ENCODE measurements at regions not wholly inside any gene's neighbourhood (a gene's known extent, or its start where the extent isn't known, plus 50 kb on each side); places are given as distances from the start of the nearest gene placed in this dataset.
"Not testable (repeated sequence)": the region's sequence is repeated elsewhere in the genome, so short reads cannot be mapped to it uniquely, and the experiment has no call there.

DNA sequence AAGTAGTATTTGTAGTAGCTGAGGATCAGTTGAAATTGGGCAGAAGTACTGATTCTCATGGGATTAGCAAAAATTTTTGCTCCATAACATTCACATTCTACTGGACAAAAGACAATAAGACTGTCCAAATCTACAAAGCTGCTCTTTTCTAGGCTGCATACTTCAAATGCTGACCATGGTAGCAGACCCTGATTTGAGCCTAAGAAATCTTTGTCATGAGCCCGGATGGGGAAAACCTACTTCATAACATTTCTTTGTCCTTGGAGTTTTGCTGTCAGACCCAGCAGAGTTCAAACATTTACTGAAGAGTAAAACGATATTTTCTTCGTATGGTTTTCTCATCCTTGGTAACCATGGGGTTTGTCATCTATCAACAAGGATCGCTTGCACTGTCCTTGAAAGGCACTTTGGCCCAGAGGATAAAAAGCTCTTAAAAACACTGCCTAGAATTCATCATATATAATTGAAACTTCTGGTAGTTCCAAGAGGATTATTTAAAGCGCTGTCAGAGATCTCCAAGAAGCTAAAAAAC is 216.9 kb downstream of the CAVIN4 start:
- no peak for DNase-seq (ENCODE audit: extremely low read depth, low read depth, low spot score)

GRCh38 chr9:100803956-100804355 is 224.6 kb upstream of the PLPPR1 start:
- no peak for DNase-seq (ENCODE audit: extremely low read depth, low read depth, low spot score)

GRCh38 chr9:100811643-100812042 is 216.9 kb upstream of the PLPPR1 start:
- DNase-seq (ENCODE audit: extremely low read depth, low read depth, low spot score): no peak

DNA sequence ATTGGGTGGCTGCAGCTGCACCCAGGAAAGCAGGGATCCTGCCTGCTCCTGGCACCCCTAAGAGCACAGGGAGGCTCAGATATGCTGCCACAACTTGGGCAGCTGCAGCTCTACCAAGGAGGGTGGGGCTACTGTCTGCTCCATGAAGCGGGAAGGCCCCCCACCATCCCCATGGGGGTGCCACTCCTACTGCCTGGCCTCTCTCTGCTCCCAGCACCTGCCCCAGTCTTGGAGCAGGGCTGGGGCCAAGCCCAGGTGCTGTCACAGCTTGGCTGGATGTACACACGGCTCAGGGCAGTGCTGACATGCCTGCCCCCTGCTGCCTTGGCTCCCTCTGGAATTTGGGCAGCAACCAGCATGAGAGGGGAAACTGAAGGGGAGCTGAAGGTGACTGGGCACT is 214.7 kb upstream of the PLPPR1 start:
- DNase-seq (ENCODE audit: extremely low read depth, low read depth, low spot score): no peak

GRCh38 chr9:100819980-100820379 is 208.5 kb upstream of the PLPPR1 start:
- DNase-seq (ENCODE audit: extremely low read depth, low read depth, low spot score): no peak

GRCh38 chr9:100833035-100833434 is 195.5 kb upstream of the PLPPR1 start:
- not testable (repeated sequence) for DNase-seq (ENCODE audit: extremely low read depth, low read depth, low spot score)

- DNase-seq (ENCODE audit: extremely low read depth, low read depth, low spot score): no peak
Observed at GRCh38 chr9:100838857-100839256, 189.7 kb upstream of the PLPPR1 start.

- DNase-seq (ENCODE audit: extremely low read depth, low read depth, low spot score): no peak
Observed at GRCh38 chr9:100848726-100849125, 179.8 kb upstream of the PLPPR1 start.

DNA sequence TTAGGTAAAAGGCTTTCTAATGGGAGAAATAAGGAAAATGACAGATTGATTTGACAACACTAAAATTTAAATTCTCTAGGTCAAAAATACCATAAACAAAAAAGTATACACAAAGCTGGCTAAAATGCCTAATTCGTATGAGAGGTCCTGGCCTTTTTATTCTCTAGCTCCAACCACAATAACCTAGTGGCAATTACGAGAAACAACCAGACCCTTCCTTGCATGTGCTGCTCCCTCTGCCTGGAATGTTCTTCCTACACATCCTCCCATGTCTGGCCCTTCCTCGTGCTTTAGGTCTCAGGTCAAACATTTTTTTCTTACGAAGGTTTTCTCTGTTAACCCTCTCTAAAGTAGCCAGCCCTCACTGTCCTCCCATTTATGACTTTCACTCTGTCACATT is 176.4 kb upstream of the PLPPR1 start:
- no peak for DNase-seq (ENCODE audit: extremely low read depth, low read depth, low spot score)

DNA sequence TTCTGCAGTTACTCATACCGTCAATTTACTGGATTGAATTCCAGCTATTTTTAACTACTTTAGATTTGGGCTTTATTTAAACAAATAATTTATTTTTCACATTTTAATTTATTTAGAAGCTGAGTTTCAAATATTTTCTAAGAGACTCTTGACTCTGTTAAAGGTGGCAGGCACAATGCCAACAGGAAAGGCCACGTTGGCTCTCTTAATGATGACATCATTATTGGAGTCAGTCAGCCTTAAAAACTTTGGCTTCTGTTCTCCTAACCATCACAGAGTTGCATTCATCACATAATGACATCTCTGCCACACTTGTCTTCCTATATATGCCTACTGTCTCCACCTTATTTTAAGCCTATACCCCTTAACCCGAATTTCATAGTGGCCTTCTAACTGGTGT is 172.3 kb upstream of the PLPPR1 start:
- DNase-seq (ENCODE audit: extremely low read depth, low read depth, low spot score): peak; percentile 2

- no peak for DNase-seq (ENCODE audit: extremely low read depth, low read depth, low spot score)
Observed at GRCh38 chr9:100865111-100865510, 163.4 kb upstream of the PLPPR1 start.

DNA sequence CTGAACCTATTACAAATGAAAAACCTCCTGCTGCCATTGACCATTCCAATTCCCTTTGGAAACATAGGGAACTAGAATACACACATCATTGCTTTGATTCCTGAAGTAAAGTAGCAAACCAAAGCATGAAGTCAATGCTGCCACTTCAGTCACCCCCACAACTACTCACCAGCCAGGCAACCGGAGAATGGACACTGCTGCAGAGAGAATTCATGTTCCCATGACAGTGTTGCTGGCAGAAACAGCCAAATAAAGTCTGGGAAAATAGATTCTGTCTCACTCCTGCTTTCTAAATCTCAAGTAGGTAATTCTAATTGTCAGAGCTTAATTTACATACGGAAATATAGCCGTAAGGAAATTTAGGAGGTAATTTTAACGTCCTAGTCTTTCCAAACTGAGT is 162.9 kb upstream of the PLPPR1 start:
- DNase-seq (ENCODE audit: extremely low read depth, low read depth, low spot score): no peak

GRCh38 chr9:100869326-100869725 is 159.2 kb upstream of the PLPPR1 start:
- no peak for DNase-seq (ENCODE audit: extremely low read depth, low read depth, low spot score)

GRCh38 chr9:100879884-100880283 is 148.6 kb upstream of the PLPPR1 start:
- DNase-seq (ENCODE audit: extremely low read depth, low read depth, low spot score): no peak

DNA sequence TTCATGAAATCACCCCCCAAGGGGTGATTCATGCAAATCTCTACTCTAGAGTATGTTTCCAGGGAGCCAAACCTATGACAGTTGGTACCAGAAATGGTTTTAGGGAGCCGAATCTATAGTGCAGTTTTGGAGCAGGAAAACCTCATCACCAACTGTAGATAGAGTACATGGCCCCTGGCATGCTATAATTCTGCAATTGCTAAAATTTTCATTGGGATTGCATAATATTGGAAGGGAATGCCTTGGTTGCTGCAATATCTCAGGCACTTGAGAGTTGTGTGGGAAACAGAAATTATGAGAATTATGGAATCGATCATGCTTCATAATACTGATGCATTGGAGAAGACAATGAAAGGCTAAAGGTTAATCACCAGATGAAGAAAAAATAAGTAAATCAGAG is 148.2 kb upstream of the PLPPR1 start:
- no peak for DNase-seq (ENCODE audit: extremely low read depth, low read depth, low spot score)

DNA sequence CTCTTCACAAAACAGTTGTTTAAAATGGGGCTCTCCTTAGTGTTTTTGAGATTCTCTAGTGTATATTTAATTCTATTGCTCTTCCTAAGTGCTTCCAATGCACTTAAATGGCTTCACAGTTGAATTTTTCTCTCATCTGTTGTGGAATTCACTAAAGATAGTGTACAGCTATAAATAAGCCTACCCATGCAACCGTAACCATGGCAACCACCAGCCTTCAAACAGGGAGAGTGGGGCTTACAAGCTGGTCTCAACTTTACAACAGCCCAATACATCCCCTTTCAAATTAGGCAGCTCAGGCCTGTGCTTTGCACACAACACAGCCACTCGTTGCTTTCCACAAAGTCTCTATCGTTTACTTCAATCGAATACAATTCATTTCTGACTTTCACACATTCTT is 144.0 kb upstream of the PLPPR1 start:
- no peak for DNase-seq (ENCODE audit: extremely low read depth, low read depth, low spot score)

GRCh38 chr9:100890321-100890720 is 138.2 kb upstream of the PLPPR1 start:
- DNase-seq (ENCODE audit: extremely low read depth, low read depth, low spot score): no peak

DNA sequence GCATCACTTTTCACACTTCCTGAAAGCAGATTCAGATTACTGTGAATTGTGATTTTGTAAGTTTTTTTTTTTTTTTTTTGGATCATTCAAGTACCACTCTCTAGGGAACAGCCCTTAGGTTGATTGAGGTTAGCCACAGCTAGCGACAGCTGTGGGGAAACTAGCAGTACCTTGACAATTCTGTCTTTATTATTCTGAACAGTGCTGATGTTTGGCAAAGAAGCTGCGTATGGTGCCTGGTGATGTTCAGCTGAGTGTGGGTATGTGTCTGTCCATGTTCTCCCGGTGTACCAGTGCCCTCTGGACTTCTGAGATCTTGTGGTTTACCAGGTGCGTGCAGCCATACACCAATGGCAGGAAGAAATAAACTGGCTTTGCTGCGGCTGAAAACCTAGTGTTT is 117.3 kb upstream of the PLPPR1 start:
- DNase-seq (ENCODE audit: extremely low read depth, low read depth, low spot score): no peak

DNA sequence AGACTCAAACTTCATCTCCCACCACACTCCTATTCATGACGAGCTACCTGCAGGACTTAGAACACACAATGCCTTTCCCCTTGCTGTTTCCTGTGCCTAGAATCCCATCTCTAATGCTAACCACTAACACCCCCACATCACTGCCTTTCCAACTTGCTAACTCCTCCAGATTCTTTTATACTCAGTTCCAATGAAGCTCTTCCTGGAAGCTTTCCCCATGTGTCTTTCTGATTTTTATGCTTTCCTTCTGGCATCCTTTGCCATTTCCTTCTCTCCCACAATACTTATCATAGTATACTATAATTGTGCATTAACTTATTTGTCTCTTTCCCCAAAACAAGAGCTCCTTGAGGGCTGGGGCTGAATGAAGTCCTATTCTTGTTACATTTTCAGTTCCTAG is 115.3 kb upstream of the PLPPR1 start:
- no peak for DNase-seq (ENCODE audit: extremely low read depth, low read depth, low spot score)

GRCh38 chr9:100914266-100914665 is 114.3 kb upstream of the PLPPR1 start:
- no peak for DNase-seq (ENCODE audit: extremely low read depth, low read depth, low spot score)

DNA sequence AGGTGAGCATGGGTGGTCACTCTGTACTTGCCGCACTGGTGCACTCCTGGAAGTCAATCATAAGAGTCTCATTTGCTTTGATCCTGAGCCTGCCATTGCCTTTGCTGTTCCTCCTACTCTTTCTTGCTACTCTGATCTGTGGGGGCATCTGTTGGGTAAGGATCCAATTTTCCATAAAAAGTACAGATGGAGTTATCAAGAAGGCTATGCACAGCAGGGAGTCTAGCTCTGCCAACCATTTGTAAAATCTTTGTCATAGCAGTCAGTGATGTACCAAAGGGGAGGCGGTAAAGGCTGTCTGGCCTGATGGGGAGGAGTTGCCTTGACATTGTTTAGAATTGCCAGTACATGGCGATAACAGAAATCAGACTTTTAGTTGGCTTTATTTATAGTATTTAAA is 109.0 kb upstream of the PLPPR1 start:
- DNase-seq (ENCODE audit: extremely low read depth, low read depth, low spot score): no peak

- no peak for DNase-seq (ENCODE audit: extremely low read depth, low read depth, low spot score)
Observed at GRCh38 chr9:100926366-100926765, 102.2 kb upstream of the PLPPR1 start.

GRCh38 chr9:100927763-100928162 is 100.8 kb upstream of the PLPPR1 start:
- no peak for DNase-seq (ENCODE audit: extremely low read depth, low read depth, low spot score)

- no peak for DNase-seq (ENCODE audit: extremely low read depth, low read depth, low spot score)
Observed at GRCh38 chr9:100933656-100934055, 94.9 kb upstream of the PLPPR1 start.

Measured in glomerular endothelial cell (primary cell).